ENCODE measurements at regions not wholly inside any gene's neighbourhood (a gene's known extent, or its start where the extent isn't known, plus 50 kb on each side); places are given as distances from the start of the nearest gene placed in this dataset.

DNA sequence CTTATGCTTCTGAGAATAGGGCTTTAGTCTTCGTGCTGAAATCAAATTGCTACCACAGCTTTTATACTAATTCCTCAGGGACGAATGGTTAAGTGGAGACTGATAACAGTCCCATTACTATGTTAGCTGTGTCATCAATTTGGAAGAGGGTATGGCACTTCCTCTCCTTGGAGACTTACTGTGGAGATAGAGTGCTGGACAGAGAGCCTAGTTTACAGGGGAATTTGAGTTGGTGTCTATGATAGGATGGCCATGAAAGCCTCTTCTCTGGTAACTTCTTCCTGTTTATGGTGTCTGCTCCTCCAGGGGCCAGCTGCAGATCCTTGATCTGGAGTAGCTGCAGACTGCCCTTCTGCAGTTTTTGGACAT is 167.7 kb downstream of the ZNF518B start:
- DNase-seq (ENCODE audit: low read depth) = no peak
- TF ChIP-seq, protein P1, sequence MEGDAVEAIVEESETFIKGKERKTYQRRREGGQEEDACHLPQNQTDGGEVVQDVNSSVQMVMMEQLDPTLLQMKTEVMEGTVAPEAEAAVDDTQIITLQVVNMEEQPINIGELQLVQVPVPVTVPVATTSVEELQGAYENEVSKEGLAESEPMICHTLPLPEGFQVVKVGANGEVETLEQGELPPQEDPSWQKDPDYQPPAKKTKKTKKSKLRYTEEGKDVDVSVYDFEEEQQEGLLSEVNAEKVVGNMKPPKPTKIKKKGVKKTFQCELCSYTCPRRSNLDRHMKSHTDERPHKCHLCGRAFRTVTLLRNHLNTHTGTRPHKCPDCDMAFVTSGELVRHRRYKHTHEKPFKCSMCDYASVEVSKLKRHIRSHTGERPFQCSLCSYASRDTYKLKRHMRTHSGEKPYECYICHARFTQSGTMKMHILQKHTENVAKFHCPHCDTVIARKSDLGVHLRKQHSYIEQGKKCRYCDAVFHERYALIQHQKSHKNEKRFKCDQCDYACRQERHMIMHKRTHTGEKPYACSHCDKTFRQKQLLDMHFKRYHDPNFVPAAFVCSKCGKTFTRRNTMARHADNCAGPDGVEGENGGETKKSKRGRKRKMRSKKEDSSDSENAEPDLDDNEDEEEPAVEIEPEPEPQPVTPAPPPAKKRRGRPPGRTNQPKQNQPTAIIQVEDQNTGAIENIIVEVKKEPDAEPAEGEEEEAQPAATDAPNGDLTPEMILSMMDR (conservative IDR thresholded peaks at IDR 0.05; ENCODE audit: control insufficient read depth, insufficient read depth, low read depth, low read length) = no peak
- no peak overlapping the region for H3K4me3 ChIP-seq (ENCODE audit: control insufficient read depth, low read depth, low read length)

- no peak overlapping the region for H3K4me3 ChIP-seq (ENCODE audit: control insufficient read depth, low read depth, low read length)
- no peak for DNase-seq (ENCODE audit: low read depth)
- TF ChIP-seq, protein P1 (conservative IDR thresholded peaks at IDR 0.05; ENCODE audit: control insufficient read depth, insufficient read depth, low read depth, low read length) = no peak
Observed at GRCh38 chr4:10288830-10289537, 168.2 kb downstream of the ZNF518B start.

- TF ChIP-seq, protein P1 (conservative IDR thresholded peaks at IDR 0.05; ENCODE audit: control insufficient read depth, insufficient read depth, low read depth, low read length) = no peak
- DNase-seq (ENCODE audit: low read depth) = no peak
- H3K4me3 ChIP-seq (ENCODE audit: control insufficient read depth, low read depth, low read length) = no peak overlapping the region
Observed at GRCh38 chr4:10285028-10285427, 168.4 kb upstream of the WDR1 start.

- H3K4me3 ChIP-seq (ENCODE audit: control insufficient read depth, low read depth, low read length) = no peak overlapping the region
- TF ChIP-seq, protein P1 (conservative IDR thresholded peaks at IDR 0.05; ENCODE audit: control insufficient read depth, insufficient read depth, low read depth, low read length) = no peak
- DNase-seq (ENCODE audit: low read depth) = no peak
Observed at GRCh38 chr4:10283761-10284160, 167.2 kb upstream of the WDR1 start.

DNA sequence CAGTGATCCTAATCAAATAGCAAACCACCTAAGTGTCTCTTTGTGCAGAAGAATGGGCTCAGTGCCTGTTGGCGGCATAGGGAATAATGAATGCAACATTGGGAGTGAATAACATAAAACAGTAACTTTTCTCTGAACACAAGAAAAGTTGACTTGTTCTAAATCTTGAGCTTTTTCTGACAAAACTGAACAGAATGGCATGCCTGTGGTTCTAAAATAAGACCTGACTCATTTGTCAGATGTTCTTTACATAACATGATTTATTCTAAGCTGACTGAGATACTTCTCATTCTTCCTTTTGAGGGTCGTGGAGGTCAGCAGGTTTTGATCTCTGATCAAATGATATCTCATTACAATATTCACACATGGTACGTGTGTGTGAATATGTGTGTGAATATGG is 165.4 kb upstream of the WDR1 start:
- no peak for DNase-seq (ENCODE audit: low read depth)
- TF ChIP-seq, protein P1 (conservative IDR thresholded peaks at IDR 0.05; ENCODE audit: control insufficient read depth, insufficient read depth, low read depth, low read length) = no peak
- no peak overlapping the region for H3K4me3 ChIP-seq (ENCODE audit: control insufficient read depth, low read depth, low read length)

- TF ChIP-seq, protein P1 (conservative IDR thresholded peaks at IDR 0.05; ENCODE audit: control insufficient read depth, insufficient read depth, low read depth, low read length) = no peak
- no peak for DNase-seq (ENCODE audit: low read depth)
- no peak overlapping the region for H3K4me3 ChIP-seq (ENCODE audit: control insufficient read depth, low read depth, low read length)
Observed at GRCh38 chr4:10279261-10279660, 162.7 kb upstream of the WDR1 start.

GRCh38 chr4:10278071-10278470 is 161.5 kb upstream of the WDR1 start:
- no peak for DNase-seq (ENCODE audit: low read depth)
- TF ChIP-seq, protein P1 (conservative IDR thresholded peaks at IDR 0.05; ENCODE audit: control insufficient read depth, insufficient read depth, low read depth, low read length) = no peak
- no peak overlapping the region for H3K4me3 ChIP-seq (ENCODE audit: control insufficient read depth, low read depth, low read length)
